NCI-H146 treated with DMSO at 0.1 percent for 48 hours (cell line): ENCODE measurements at regions not wholly inside any gene's neighbourhood (a gene's known extent, or its start where the extent isn't known, plus 50 kb on each side); places are given as distances from the start of the nearest gene placed in this dataset.

Source experiments
- DNase-seq: peaks from one replicate; lab custom pipeline; 2025; ENCODE audit not compliant: unreplicated experiment; lab: John Stamatoyannopoulos, UW

- no peak for DNase-seq
Observed at GRCh38 chr1:208820580-208821212, 576.5 kb upstream of the PLXNA2 start.

GRCh38 chr1:208821939-208822338 lies 577.8 kb upstream of the PLXNA2 start:
- no peak for DNase-seq

GRCh38 chr1:208825300-208825699 lies 581.1 kb upstream of the PLXNA2 start:
- no peak for DNase-seq

GRCh38 chr1:208829595-208829994 lies 585.4 kb upstream of the PLXNA2 start:
- no peak for DNase-seq

- DNase-seq: peak; percentile 96
Observed at GRCh38 chr1:208834381-208835096, 590.4 kb upstream of the PLXNA2 start.

- DNase-seq: peak; percentile 96
Observed at GRCh38 chr1:208835097-208835463, 590.9 kb upstream of the PLXNA2 start.

- peak; percentile 37 for DNase-seq
Observed at GRCh38 chr1:208835781-208836180, 591.6 kb upstream of the PLXNA2 start.

GRCh38 chr1:208837242-208837641 lies 593.1 kb upstream of the PLXNA2 start:
- peak; percentile 98 for DNase-seq

- DNase-seq: no peak
Observed at GRCh38 chr1:208841436-208841835, 597.3 kb upstream of the PLXNA2 start.

GRCh38 chr1:208842451-208842850 lies 598.3 kb upstream of the PLXNA2 start:
- DNase-seq: no peak

GRCh38 chr1:208844158-208844557 lies 600.0 kb upstream of the PLXNA2 start:
- DNase-seq: no peak

- DNase-seq: no peak
Observed at GRCh38 chr1:208848854-208849253, 604.7 kb upstream of the PLXNA2 start.

GRCh38 chr1:208850442-208850841 lies 606.3 kb upstream of the PLXNA2 start:
- DNase-seq: no peak

GRCh38 chr1:208851366-208851765 lies 607.2 kb upstream of the PLXNA2 start:
- DNase-seq: no peak

- DNase-seq: no peak
Observed at GRCh38 chr1:208852911-208853310, 608.7 kb upstream of the PLXNA2 start.

- no peak for DNase-seq
Observed at GRCh38 chr1:208855403-208855802, 611.2 kb upstream of the PLXNA2 start.

- DNase-seq: no peak
Observed at GRCh38 chr1:208857465-208857864, 613.3 kb upstream of the PLXNA2 start.

GRCh38 chr1:208858738-208859137 lies 614.6 kb upstream of the PLXNA2 start:
- no peak for DNase-seq

- DNase-seq: no peak
Observed at GRCh38 chr1:208864366-208864965, 620.3 kb upstream of the PLXNA2 start.

- DNase-seq: no peak
Observed at GRCh38 chr1:208866386-208866955, 622.3 kb upstream of the PLXNA2 start.

GRCh38 chr1:208868554-208868953 lies 624.4 kb upstream of the PLXNA2 start:
- no peak for DNase-seq

- DNase-seq: no peak
Observed at GRCh38 chr1:208874915-208875314, 630.7 kb upstream of the PLXNA2 start.
